Activated CD4-positive, alpha-beta T cell treated with anti-CD3 and anti-CD28 coated beads, Interleukin-2, amount 50 U/mL, for 1 hour (primary cell): ENCODE measurements at regions not wholly inside any gene's neighbourhood (a gene's known extent, or its start where the extent isn't known, plus 50 kb on each side); places are given as distances from the start of the nearest gene placed in this dataset.
"Not testable (repeated sequence)": the region's sequence is repeated elsewhere in the genome, so short reads cannot be mapped to it uniquely, and the experiment has no call there.

Experiments
- DNase-seq: peaks from one replicate; pipeline ENCODE4 v3.0.0-alpha.2; 2020

- DNase-seq: no peak
Observed at GRCh38 chr10:23884670-23885069, 324.3 kb upstream of the KIAA1217 start.

GRCh38 chr10:23885853-23886252 is 323.1 kb upstream of the KIAA1217 start:
- no peak for DNase-seq

DNA sequence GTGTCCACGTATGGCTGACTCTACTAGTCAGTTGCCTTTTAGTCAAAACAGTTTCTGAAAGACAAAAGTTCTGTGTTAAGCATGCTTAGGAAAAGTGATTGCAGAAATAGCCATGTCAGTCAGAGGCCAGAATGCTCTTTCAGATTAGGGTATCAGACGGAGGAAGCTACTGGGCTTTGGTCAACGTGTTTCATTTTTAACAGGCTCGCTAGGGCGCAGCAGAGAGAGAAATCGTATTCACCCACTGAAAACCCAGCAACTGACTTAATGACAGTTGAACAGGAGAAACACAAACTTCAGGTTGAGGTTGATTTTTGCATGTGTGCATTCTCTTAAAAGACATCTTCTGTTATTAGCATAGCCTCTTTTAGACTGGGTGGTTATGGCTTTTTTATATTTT is 322.6 kb upstream of the KIAA1217 start:
- DNase-seq: no peak

DNA sequence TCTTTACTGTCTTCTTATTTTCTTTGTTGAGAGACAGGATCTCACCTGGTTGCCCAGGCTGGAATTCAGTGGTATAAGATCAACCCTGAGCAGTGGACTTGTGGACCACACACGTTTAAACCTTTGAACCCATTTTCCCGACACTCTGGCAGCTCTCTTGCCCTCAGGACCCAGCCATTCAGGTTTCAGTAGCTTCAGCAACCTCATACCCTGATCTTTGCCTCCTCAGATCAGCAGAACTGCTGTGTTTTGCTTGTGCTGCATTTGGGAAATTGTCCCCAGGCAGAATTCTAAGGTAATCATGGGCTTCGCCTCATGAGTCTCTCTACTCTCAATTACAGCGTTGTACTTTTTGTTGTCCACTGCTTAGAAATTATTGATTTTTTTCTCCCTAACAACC is 317.6 kb upstream of the KIAA1217 start:
- DNase-seq: no peak

DNA sequence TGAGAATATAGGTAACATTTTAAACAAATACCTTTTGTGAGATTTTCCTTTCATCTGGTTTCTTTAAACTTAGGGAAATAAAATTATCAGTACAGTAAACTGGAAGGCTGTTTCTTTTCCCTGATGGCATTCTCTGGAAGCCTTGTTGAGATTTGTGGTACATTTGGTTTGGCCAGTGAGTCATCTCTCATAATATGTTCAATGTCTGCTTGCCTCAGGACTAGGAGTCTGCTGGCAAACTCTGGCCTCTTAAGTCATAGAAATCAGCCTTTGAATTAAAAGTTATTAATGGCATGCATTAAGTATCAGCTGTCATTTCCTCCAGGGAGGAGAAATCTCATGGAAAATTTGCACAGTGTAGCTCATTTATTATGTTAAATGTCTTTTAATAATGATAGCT is 316.6 kb upstream of the KIAA1217 start:
- no peak for DNase-seq

GRCh38 chr10:23897267-23897666 is 311.7 kb upstream of the KIAA1217 start:
- no peak for DNase-seq

DNA sequence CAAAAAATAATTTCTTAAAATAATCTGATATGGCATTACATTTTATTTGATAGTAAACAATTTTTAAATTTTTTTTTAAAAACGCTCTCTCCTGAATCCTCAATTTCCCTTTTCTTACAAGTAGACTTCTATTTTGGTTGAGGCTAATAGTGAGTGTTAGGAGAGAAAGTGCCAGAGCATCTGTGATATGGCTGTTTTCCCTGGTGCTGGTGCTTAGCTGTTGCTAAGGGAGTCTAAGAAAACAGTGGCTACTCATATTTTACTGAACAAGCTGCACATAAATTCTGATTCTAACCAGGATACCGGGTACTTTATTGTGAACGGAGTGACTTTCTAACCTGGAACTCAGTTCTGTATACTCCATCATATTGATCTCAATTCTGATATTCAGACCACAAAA is 311.1 kb upstream of the KIAA1217 start:
- DNase-seq: no peak

DNA sequence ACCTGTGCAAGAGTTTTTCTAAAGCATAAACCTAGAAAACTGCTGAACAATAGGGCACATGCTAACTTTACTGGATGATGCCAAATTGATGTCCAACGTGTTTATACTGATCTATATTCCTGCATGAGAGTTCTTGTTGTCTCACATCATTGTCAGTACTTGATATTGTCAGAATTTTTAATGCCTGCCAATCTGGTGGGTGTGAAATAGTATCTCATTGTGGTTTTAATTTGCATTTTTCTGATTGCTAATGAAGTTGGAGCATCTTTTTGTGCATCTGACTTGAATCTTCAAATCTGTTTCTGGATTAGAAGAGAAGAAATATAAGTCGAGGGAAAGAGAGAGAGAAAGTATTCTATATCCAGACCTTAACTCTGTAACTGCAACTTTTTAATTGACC is 309.8 kb upstream of the KIAA1217 start:
- DNase-seq: no peak

GRCh38 chr10:23910291-23910690 is 298.6 kb upstream of the KIAA1217 start:
- no peak for DNase-seq

- no peak for DNase-seq
Observed at GRCh38 chr10:23912884-23913404, 296.0 kb upstream of the KIAA1217 start.

- no peak for DNase-seq
Observed at GRCh38 chr10:23914641-23915040, 294.3 kb upstream of the KIAA1217 start.

DNA sequence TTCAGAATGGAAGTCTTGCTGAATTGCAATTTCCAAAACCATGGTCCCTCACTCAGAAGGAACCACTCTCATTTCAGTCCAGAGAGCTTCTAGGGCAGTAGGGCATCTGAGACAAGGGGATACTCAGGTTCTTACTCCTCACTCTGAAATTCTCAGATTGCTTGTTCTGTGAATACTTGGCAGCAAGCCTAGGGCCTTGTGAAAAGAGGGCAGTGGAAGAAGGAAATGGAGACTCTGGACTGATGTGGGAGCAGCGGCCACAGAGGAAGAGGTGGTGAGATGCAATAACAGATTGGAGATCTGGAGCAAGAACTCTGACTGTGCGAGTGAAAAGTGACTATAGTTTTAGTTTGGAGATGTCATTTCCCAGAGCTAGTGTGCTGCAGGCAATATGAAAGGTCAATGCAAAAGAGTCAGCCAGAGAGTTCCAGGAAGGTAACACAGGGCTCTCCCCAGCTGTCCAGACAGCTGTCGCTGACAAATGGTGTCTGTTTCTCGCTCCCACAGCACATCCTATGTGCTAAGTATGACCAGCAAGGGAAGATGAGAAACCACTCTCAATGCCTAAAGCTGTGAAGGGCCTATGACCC is 291.6 kb upstream of the KIAA1217 start:
- DNase-seq: no peak

DNA sequence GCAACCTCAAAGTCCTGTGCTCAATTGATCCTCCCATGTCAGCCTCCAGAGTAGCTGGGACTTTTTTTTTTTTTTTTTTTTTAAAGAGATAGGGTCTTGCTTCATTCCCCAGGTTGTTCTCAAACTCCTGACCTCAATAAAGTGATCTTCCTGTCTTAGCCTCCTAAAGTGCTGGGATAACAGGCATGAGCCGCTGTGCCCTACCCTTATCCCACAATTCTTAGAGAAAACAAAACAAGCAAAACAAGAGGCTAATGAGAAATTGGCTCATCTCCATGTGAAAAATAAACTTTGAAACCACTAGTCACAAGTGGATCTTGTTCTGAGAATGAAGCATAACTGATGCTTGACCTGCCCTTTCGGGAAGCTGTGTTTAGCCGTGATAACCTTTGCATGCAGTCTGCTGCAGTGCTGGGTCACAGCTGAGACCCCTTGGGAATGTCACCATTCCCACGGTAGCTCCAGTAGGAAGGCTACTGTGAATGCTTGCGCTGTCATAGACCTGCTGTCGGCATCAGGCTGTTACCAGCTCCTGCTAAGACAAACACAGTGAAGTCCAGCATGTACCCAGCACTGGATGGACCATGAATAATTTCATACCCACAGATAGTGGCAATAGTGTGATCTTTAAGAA is 290.7 kb upstream of the KIAA1217 start:
- no peak for DNase-seq

DNA sequence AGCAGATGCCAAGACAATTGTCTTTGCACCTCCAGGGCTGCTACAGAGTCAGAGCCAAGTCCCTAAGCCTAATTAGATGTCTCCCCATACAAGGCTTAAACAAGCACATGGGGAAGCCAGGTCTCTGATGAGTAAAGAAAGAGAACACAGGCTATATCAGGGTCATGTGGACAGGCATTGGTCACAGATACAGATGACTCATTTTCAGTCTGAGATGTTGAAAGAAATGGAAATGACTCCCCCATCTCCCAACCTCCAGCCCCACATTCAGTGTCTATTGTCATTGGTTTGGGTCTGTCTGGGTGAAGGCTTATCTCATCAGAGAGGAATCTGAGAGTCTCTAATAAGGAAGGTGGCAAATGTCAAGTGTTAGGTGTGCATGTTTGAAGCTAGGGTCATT is 290.1 kb upstream of the KIAA1217 start:
- no peak for DNase-seq

GRCh38 chr10:23927576-23928325 is 281.2 kb upstream of the KIAA1217 start:
- no peak for DNase-seq

- DNase-seq: not testable (repeated sequence)
Observed at GRCh38 chr10:23934023-23934422, 274.9 kb upstream of the KIAA1217 start.

DNA sequence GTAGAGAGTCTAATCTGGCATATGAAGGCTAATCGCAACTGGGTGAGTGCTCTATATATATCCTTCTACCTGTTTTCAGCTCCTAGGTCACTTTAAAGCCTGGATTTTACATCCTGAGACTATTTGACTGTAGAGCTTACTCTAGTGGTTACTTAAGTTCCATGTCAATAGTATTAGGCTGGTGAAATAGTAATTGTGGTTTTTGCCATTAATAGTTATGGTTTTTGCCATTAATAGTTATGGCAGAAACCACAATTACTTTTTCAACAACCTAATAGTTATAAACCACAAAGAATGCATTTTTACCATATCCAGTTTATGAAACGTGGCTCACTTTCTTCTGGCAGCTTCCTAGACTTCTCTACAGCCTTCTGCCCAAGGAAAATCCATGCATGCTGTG is 263.1 kb upstream of the KIAA1217 start:
- DNase-seq: no peak

DNA sequence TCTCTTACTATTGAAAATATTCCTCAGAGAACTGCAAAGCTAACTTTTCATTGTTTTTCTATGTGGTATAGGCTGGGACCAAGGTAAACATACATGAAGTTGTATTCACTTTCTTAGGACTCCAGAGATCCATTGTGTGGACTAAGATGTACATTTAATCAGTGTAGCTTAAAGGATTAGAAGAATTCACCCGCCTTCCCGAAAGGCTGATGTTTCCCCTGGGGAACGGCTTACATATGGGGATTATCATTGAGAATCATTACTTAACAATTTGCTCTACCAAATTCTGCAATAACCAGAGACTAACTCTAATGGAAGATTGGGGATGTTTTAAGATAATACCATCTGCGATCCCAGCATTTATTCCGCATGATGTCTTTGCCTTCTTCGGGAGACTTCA is 257.1 kb upstream of the KIAA1217 start:
- DNase-seq: no peak

DNA sequence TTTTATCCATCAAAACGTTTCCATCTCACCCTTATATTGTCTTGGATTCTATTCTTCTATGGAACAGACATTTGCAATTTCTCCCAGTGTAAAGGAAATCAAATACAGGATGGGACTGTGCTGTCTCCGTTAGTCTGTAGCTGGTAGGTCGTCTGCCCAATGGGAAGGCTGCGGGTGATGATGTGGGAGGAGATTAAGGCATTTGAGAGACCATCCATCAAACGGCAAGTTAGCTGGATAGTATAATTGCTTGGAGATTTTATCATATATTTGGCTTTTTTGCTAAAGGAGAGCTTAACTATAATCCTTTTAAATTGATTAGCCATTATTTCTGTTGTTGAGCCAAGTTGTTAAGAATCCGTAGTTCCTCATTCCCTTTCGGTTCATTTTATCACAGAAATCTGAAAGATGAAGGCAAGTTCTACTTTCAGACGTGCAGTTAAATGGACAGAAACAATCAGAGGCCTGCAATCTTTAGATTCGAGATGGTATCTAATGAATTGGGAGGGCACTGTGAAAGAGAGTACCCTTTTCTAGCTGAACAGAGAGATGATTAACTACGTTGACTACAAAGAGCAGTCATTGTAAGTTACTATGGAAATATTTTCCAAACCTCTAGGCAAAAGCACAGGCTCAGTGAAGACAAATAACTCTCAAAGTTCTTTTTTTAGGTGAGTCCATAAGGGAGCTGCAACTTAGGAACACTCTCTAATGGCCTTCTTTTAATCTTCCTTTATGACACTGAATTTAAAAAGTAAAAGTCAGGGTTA is 253.3 kb upstream of the KIAA1217 start:
- DNase-seq: no peak

DNA sequence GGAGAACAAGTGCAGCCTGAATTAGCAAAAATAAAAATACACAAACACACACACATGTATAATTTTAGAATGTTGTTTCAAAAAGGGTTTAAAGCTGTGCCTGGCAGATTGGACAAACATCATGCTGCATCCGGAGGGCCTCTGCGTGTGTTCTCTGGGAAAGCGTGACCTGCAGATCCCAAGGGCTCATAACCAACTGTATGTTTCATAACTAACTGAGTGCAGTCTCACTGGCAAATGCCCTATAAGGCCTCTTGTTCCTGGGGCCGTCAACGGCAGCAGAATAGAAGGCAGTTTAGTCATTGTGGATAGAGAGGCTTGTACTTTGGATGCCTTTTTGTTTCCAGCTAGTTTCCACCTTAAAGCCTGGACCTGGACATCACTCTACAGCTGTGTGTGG is 243.8 kb upstream of the KIAA1217 start:
- no peak for DNase-seq

DNA sequence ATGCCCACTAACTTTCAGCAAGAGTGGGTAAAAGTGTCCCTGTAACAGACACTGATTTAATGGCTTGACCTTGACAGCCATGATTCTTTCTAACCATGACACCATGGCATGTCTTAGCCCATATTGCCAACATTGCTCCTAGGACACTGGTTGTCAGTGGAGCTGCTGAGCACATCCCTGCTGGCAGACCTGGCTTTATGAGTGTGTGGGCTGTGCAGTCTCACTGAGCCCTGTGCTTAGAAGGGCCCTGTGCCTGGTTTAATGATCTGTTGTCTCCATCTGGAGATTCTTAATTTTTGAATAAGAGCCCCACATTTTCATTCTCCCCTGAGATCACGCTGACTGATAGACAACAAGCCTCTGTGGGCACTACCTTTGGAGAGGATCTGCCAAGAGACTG is 243.1 kb upstream of the KIAA1217 start:
- no peak for DNase-seq

DNA sequence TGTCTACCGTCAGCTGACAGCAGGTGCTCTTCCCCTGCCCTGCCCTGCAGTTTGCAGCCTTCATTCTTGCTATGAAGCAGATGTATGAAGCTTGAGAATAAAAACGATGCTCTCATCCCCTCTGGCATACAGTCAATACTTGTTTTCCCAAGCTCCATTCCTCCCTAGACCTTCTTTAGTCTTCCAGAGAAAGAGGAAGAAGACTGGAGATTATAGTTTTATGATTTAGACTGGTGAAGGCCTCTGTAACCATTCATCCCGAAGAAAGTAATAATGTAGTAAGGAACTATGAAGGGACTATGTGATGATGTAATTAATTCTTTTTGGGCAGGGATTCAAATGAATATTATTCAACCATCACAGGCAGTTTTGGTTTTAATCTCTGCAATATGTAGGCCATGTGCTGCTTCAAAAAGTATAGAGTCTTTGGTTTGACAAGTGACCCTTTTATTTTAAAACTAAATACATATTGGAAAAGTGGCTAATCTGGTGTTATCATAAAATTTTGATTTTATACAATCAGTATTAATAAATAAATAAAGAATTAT is 242.4 kb upstream of the KIAA1217 start:
- no peak for DNase-seq

DNA sequence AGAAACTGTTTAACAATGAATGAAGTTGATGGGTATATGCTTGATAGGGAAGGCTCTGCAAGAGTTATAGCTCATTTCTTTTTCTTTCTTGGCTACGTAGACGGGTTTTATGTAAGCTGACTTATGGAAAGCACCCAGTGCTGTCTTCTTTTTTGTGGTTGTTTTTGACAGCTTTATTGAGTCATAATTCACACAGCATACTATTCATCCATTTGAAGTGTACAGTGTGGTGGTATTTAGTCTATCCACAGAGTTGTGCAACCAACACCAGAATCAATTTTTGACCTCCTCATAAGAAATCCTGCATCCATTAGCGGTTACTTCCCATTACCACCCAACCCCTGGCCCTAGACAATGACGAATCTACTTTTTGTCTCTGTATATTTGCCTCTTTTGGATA is 240.6 kb upstream of the KIAA1217 start:
- DNase-seq: no peak
